DND-41 (cell line): ENCODE measurements at regions not wholly inside any gene's neighbourhood (a gene's known extent, or its start where the extent isn't known, plus 50 kb on each side); places are given as distances from the start of the nearest gene placed in this dataset.

ENCODE experiments used
- ATAC-seq: fragments of 200-7000 bp; cut with Tn5 transposase; 3 replicates; pipeline ENCODE4 v1.9.1; 2021; ENCODE audit warnings: low read depth; ENCODE audit not compliant: insufficient read depth
- DNase-seq: peaks from one replicate; pipeline ENCODE4 v3.0.0-alpha.2; 2020
- H2AFZ ChIP-seq: 2 replicates; pipeline ENCODE4 v1.6.0; 2012; ENCODE audit warnings: low read depth, low read length
- H3K27ac ChIP-seq: 2 replicates; pipeline ENCODE4 v1.5.1; 2012; ENCODE audit warnings: low read length, inconsistent platforms
- H3K27me3 ChIP-seq: fragments of 200-600 bp; sonication (generic); 2 replicates; pipeline ENCODE4 v1.6.0; 2012; ENCODE audit warnings: low read length, mild to moderate bottlenecking, inconsistent platforms; ENCODE audit not compliant: insufficient read depth, poor library complexity
- H3K36me3 ChIP-seq: 2 replicates; pipeline ENCODE4 v1.5.1; 2012; ENCODE audit warnings: low read length, inconsistent platforms; ENCODE audit not compliant: insufficient read depth
- H3K4me1 ChIP-seq: 2 replicates; pipeline ENCODE4 v1.5.1; 2012; ENCODE audit warnings: mild to moderate bottlenecking, low read length; ENCODE audit not compliant: insufficient read depth
- H3K4me2 ChIP-seq: 2 replicates; pipeline ENCODE4 v1.6.0; 2012; ENCODE audit warnings: mild to moderate bottlenecking, moderate library complexity, low read length, inconsistent platforms; ENCODE audit not compliant: insufficient read depth
- H3K4me3 ChIP-seq, 2 experiments: fragments of 200-600 bp in 1 of 2; shearing (Covaris generic) in 1 of 2; 2 replicates each; pipeline ENCODE4 v1.5.1; 2012 to 2016; ENCODE audit warnings: inconsistent platforms in 2 of 2, low read length in 2 of 2, mild to moderate bottlenecking in 2 of 2, low read depth in 1 of 2, moderate library complexity in 1 of 2
- H3K79me2 ChIP-seq: 2 replicates; pipeline ENCODE4 v1.6.0; 2012; ENCODE audit warnings: low read length, inconsistent platforms; ENCODE audit not compliant: insufficient read depth
- H3K9ac ChIP-seq: 2 replicates; pipeline ENCODE4 v1.6.0; 2012; ENCODE audit warnings: low read depth, mild to moderate bottlenecking, inconsistent platforms, low read length, moderate library complexity
- H3K9me3 ChIP-seq: 2 replicates; pipeline ENCODE4 v1.5.1; 2012; ENCODE audit warnings: low read length, moderate library complexity, mild to moderate bottlenecking, inconsistent platforms; ENCODE audit not compliant: insufficient read depth, severe bottlenecking
- H4K20me1 ChIP-seq: 2 replicates; pipeline ENCODE4 v1.6.0; 2012; ENCODE audit warnings: low read length; ENCODE audit not compliant: insufficient read depth
- EZH2 ChIP-seq: IDR thresholded peaks from 3 replicates; pipeline ENCODE4 v1.6.1; 2012; ENCODE audit warnings: borderline replicate concordance, low read depth, mild to moderate bottlenecking, moderate library complexity, low read length, inconsistent platforms; ENCODE audit not compliant: severe bottlenecking
- TF ChIP-seq, protein P1 (sequence below): IDR thresholded peaks from 2 replicates; pipeline ENCODE4 v1.5.1; 2012; ENCODE audit warnings: borderline replicate concordance, low read length, moderate library complexity, mild to moderate bottlenecking; ENCODE audit not compliant: poor library complexity, severe bottlenecking; ENCODE audit errors: extremely low read depth

DNA sequence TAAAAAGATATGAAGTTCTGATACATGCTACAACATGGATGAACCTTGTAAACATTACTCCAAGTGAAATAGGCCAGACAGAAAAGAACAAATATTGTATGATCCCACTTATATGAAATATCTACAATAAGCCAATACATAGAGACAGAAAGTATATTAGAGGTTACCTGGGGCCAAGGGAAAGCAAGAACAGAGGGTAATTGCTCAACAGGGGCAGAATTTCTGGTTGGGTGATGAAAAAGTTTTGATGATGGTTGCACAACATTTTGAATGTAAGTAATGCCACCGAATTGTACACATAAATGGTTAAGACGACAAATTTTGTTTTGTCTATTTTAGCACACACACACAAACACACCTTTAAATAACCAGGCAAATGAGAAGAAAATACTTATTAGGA lies 268.4 kb downstream of the FOXO1 start:
- Histone ChIP-seq H4K20me1 (no peaks in the 10 kb centered on the region), H3K4me2 (no peak overlapping the region), H3K27me3 (peaks cover 5% of the 10 kb centered on the region), H3K36me3 (no peaks in the 10 kb centered on the region), H3K27ac (no peak overlapping the region), H2AFZ (no peak overlapping the region), H3K4me3 (no peak overlapping the region), H3K9me3 (no peaks in the 10 kb centered on the region), H3K9ac (no peak overlapping the region), H3K79me2 (no peaks in the 10 kb centered on the region), H3K4me1 (no peaks in the 10 kb centered on the region)
- DNase-seq (no peak), ATAC-seq (no peak)
- TF ChIP-seq, protein P1, sequence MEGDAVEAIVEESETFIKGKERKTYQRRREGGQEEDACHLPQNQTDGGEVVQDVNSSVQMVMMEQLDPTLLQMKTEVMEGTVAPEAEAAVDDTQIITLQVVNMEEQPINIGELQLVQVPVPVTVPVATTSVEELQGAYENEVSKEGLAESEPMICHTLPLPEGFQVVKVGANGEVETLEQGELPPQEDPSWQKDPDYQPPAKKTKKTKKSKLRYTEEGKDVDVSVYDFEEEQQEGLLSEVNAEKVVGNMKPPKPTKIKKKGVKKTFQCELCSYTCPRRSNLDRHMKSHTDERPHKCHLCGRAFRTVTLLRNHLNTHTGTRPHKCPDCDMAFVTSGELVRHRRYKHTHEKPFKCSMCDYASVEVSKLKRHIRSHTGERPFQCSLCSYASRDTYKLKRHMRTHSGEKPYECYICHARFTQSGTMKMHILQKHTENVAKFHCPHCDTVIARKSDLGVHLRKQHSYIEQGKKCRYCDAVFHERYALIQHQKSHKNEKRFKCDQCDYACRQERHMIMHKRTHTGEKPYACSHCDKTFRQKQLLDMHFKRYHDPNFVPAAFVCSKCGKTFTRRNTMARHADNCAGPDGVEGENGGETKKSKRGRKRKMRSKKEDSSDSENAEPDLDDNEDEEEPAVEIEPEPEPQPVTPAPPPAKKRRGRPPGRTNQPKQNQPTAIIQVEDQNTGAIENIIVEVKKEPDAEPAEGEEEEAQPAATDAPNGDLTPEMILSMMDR, result no peak
- TF ChIP-seq EZH2, result no peak

- ATAC-seq (no peak), DNase-seq (no peak)
- no peaks in the 10 kb centered on the region for H4K20me1 ChIP-seq
- no peaks in the 10 kb centered on the region for H3K27me3 ChIP-seq
- H3K9me3 ChIP-seq, result no peaks in the 10 kb centered on the region
- no peak overlapping the region for H3K4me3 ChIP-seq
- TF ChIP-seq, protein P1, result no peak
- no peak for TF ChIP-seq EZH2
- no peaks in the 10 kb centered on the region for H3K79me2 ChIP-seq
- H3K36me3 ChIP-seq, result no peaks in the 10 kb centered on the region
- H3K4me2 ChIP-seq, result no peak overlapping the region
- no peak overlapping the region for H3K27ac ChIP-seq
- no peaks in the 10 kb centered on the region for H3K4me1 ChIP-seq
- H2AFZ ChIP-seq, result no peak overlapping the region
- H3K9ac ChIP-seq, result no peak overlapping the region
These were observed 266.7 kb downstream of the FOXO1 start for GRCh38 chr13:40399756-40400155.

GRCh38 chr13:40401911-40402776 lies 264.3 kb downstream of the FOXO1 start:
- Histone ChIP-seq H3K27me3 (no peaks in the 10 kb centered on the region), H3K4me3 (no peak overlapping the region), H3K79me2 (no peaks in the 10 kb centered on the region), H3K9me3 (no peaks in the 10 kb centered on the region), H3K36me3 (no peaks in the 10 kb centered on the region), H3K4me1 (no peaks in the 10 kb centered on the region), H3K27ac (no peak overlapping the region), H3K9ac (no peak overlapping the region), H3K4me2 (no peak overlapping the region), H2AFZ (no peak overlapping the region), H4K20me1 (no peaks in the 10 kb centered on the region)
- TF ChIP-seq, protein P1, result no peak
- TF ChIP-seq EZH2, result no peak
- ATAC-seq (no peak), DNase-seq (no peak)
